ENCODE measurements at regions not wholly inside any gene's neighbourhood (a gene's known extent, or its start where the extent isn't known, plus 50 kb on each side); places are given as distances from the start of the nearest gene placed in this dataset.

DNA sequence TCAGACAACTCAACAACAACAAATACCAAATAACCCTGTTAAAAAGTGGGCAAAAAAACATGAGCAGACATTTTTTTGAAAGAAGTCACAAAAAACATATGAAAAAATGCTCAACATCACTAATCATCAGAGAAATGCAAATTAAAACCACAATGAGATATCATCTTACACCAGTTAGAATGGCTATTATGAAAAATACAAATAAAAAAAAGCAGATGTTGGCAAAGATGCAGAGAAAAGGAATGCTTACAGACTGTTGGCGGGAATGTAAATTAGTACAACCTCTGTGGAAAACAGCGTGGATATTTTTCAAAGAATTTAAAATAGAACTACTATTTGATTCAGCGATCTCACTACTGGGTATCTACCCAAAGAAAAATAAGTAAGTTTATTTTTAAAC, 114.0 kb downstream of the SLC38A4 start:
- TF ChIP-seq, protein P1, sequence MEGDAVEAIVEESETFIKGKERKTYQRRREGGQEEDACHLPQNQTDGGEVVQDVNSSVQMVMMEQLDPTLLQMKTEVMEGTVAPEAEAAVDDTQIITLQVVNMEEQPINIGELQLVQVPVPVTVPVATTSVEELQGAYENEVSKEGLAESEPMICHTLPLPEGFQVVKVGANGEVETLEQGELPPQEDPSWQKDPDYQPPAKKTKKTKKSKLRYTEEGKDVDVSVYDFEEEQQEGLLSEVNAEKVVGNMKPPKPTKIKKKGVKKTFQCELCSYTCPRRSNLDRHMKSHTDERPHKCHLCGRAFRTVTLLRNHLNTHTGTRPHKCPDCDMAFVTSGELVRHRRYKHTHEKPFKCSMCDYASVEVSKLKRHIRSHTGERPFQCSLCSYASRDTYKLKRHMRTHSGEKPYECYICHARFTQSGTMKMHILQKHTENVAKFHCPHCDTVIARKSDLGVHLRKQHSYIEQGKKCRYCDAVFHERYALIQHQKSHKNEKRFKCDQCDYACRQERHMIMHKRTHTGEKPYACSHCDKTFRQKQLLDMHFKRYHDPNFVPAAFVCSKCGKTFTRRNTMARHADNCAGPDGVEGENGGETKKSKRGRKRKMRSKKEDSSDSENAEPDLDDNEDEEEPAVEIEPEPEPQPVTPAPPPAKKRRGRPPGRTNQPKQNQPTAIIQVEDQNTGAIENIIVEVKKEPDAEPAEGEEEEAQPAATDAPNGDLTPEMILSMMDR (IDR thresholded peaks at IDR 0.05; ENCODE audit: insufficient read depth, low read length, poor library complexity, severe bottlenecking): no peak
- Histone ChIP-seq H3K4me3 (ENCODE audit: low read depth, low read length) (no peak overlapping the region), H3K36me3 (ENCODE audit: control insufficient read depth, insufficient read depth, low read length) (no peaks in the 10 kb centered on the region), H3K27me3 (ENCODE audit: control insufficient read depth, insufficient read depth, low read length) (no peaks in the 10 kb centered on the region)
- DNase-seq (ENCODE audit: low read depth): no peak

DNA sequence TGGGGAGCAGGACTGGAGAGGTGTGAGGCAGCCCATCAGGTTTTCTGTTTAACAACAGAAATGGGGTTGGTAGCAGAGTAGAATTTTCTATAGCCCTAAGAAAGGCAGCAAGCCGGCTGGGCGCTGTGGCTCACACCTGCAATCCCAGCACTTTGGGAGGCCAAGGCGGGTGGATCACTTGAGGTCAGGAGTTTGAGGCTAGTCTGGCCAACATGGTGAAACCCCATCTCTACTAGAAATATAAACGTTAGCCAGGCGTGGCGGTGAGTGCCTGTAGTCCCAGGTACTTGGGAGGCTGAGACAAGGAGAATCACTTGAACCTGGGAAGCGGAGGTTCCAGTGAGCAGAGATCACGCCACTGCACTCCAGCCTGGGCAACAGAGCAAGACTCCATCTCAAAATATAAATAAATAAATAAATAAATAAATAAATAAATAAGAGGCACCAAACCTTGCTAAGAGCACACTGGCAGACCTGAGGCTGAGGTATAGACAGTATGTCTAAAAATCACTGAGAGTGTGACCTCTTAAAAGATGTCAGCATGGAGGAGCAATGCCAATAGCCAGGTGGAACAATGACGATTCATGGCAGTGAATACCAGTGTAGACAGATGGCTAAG, 115.6 kb downstream of the SLC38A4 start:
- H3K27me3 ChIP-seq (ENCODE audit: control insufficient read depth, insufficient read depth, low read length): no peaks in the 10 kb centered on the region
- H3K4me3 ChIP-seq (ENCODE audit: low read depth, low read length): no peak overlapping the region
- TF ChIP-seq, protein P1 (IDR thresholded peaks at IDR 0.05; ENCODE audit: insufficient read depth, low read length, poor library complexity, severe bottlenecking): no peak
- no peaks in the 10 kb centered on the region for H3K36me3 ChIP-seq (ENCODE audit: control insufficient read depth, insufficient read depth, low read length)
- no peak for DNase-seq (ENCODE audit: low read depth)

DNA sequence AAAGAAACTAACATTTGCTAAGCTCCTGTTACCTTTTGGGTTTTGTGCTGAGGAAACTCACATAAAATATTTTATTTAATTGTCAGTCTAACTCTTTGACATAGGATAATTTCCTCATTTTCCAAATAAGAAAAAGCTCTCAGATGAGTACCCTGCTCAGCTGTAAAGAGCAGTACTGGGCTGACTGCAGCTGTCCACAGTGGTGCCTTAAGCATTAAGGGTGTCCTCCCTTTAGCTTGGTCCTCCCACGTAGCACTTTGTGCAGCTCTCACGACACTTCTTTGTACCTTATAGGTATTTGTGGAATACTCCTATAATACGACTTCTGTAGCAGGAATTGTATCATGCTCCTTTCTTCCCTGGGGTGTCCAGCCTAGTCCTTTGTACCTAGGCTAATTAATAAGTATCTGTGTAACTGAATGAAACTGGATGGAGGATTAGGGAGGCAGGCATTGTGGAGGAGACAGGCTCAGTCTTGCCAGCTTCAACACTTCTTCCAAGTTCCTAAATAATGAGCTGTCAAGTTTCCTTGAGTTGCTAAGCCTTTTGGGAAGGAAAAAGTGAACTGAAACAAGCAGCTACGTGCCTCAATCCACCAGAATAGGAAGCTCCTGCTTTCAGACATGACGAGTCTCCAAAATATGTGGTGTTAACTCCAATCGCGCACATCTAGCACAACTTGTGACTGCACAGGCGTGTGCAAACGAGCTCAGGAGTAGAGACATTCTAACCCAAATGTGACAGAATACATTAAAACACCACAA, 123.0 kb downstream of the SLC38A4 start:
- H3K27me3 ChIP-seq (ENCODE audit: control insufficient read depth, insufficient read depth, low read length): no peaks in the 10 kb centered on the region
- H3K36me3 ChIP-seq (ENCODE audit: control insufficient read depth, insufficient read depth, low read length): no peaks in the 10 kb centered on the region
- H3K4me3 ChIP-seq (ENCODE audit: low read depth, low read length): no peak overlapping the region
- TF ChIP-seq, protein P1 (IDR thresholded peaks at IDR 0.05; ENCODE audit: insufficient read depth, low read length, poor library complexity, severe bottlenecking): no peak
- no peak for DNase-seq (ENCODE audit: low read depth)

DNA sequence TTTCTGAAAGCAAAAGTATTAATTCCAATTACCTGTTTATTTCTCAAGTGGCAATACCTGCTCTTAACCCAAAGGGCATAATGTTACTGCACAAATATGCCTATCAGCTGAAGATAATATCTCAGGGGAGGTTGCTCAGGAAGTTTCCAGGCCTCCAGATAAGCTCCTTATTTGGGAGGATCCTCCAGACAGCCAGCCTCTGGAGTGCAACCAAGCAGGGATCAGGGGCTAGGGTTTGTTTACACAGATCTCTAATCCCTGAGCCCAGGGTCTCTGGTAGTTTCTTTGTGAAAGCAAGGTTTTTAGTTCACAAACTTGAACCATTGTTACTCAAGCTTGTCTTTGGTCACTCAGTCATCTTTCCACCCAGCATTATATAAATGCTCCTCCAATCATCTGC, 124.4 kb downstream of the SLC38A4 start:
- no peaks in the 10 kb centered on the region for H3K27me3 ChIP-seq (ENCODE audit: control insufficient read depth, insufficient read depth, low read length)
- H3K4me3 ChIP-seq (ENCODE audit: low read depth, low read length): no peak overlapping the region
- no peak for DNase-seq (ENCODE audit: low read depth)
- TF ChIP-seq, protein P1 (IDR thresholded peaks at IDR 0.05; ENCODE audit: insufficient read depth, low read length, poor library complexity, severe bottlenecking): no peak
- H3K36me3 ChIP-seq (ENCODE audit: control insufficient read depth, insufficient read depth, low read length): no peaks in the 10 kb centered on the region

DNA sequence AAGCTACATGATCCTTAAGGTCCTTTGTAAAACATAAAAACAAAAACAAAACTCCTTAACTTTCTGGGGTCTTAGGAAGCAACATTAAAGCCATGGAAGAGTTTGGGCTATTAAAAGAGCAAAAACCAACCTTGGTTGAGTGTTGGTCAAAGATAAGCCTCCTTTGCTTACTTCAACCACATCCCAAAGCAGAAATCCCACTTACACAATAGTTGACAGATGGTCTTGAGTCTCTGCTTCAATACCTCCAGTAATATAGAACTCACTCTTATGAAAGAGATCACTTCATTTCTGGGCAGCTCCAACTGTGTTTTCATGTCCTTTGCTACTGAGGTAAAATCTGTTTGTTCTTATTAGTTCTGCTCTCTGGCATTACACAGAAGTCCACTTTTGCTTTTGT, 125.8 kb downstream of the SLC38A4 start:
- H3K27me3 ChIP-seq (ENCODE audit: control insufficient read depth, insufficient read depth, low read length): no peaks in the 10 kb centered on the region

More for the DNA sequence above, 125.8 kb downstream of the SLC38A4 start:
- TF ChIP-seq, protein P1 (IDR thresholded peaks at IDR 0.05; ENCODE audit: insufficient read depth, low read length, poor library complexity, severe bottlenecking): no peak
- H3K36me3 ChIP-seq (ENCODE audit: control insufficient read depth, insufficient read depth, low read length): no peaks in the 10 kb centered on the region
- H3K4me3 ChIP-seq (ENCODE audit: low read depth, low read length): no peak overlapping the region
- no peak for DNase-seq (ENCODE audit: low read depth)

Measured in kidney epithelial cell (primary cell).